ENCODE measurements at regions not wholly inside any gene's neighbourhood (a gene's known extent, or its start where the extent isn't known, plus 50 kb on each side); places are given as distances from the start of the nearest gene placed in this dataset.
"Not testable (repeated sequence)": the region's sequence is repeated elsewhere in the genome, so short reads cannot be mapped to it uniquely, and the experiment has no call there.

DNA sequence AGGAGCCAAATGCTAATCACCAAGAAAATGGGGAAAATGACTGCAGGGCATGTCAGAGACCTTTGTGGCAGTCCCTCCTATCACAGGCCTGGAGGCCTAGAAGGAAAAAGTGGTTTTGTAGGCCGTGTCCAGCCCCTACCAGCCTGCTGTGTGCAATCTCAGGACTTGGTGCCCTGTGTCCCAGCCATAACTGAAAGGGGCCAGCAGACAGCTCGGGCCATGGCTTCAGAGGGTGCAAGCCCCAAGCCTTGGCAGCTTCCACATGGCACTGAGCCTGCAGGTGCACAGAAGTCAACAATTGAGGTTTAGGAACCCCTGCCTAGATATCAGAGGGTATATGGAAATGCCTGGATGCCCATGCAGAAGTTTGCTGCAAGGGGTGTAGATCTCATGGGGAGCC is 391.2 kb upstream of the FSIP2 start:
- intact Hi-C loops (cut with DNase I), result no loop called here
- DNase-seq (ENCODE audit: low spot score), result peak; percentile 59

DNA sequence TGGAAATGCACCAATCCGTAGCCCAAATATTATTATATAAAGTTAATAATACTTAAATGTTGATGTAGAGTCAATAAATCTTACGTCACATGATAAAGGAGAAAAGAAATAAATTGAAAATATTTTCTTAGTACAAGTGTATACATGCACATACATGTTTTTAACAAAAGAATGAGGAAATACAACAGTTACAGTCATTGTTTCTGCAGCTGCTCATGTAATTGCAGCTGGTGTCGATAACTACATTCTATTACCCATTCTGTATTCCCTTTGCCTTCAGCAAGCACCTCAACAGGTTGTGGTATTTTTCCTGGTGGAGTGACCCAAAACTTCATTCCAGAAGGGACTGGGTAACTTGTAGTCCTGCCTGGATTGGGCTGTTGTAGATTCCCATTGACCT is 377.8 kb upstream of the FSIP2 start:
- intact Hi-C loops (cut with DNase I), result no loop called here

DNA sequence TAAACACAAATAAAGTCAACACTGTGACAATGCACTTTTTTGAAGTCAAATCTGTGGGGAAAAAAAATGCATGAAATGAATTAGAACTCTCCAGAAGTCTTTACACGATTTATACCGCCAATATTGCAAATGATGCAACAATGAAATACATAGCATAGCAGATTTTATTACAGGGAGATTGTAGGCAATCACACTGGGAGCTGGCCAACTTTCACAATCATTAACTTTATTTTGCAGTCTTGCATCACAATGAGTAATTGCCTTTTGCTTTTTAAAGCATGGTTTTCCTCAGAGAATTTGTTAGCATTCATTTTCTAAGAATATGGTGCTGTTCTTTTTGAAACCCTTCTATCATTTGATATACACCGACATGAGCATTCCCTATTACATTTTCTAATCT is 366.4 kb upstream of the FSIP2 start:
- intact Hi-C loops (cut with DNase I), result no loop called here
- no peak for DNase-seq (ENCODE audit: low spot score)

More for the DNA sequence above, 377.8 kb upstream of the FSIP2 start:
- DNase-seq (ENCODE audit: low spot score), result no peak

DNA sequence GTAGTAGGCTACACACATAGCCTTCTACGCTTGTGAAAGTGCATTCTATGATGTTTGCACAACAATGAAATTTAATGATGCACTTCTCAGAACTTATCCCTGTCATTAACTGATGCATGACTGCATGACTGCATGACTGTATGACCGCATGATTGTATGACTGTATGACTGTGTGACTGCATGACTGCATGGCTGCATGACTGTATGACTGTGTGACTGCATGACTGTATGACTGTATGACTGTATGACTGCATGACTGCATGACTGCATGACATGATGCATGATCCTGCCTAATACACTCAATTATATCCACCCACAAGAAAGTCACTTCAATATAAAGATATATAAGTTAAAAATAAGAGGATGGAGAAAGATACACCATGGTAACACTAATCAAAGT is 365.4 kb upstream of the FSIP2 start:
- intact Hi-C loops (cut with DNase I), result no loop called here
- no peak for DNase-seq (ENCODE audit: low spot score)

DNA sequence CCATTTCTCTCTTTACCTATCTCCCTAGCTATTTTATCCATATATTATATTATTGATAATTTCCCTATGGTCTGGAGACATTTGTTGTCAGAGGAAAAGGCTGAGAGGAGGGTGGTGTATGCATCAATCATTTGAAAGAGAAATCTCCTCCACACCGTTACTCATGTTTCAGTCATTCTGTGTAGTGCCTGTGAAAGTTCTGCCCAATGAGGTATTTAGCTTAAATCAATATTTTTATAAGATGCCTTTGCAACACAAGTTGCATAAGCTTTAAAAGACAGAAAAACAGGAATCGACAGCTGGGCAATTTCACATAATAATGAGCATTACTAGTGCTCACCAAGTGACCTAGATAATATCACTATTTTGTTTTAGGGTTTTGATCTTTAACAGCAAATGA is 363.7 kb upstream of the FSIP2 start:
- no peak for DNase-seq (ENCODE audit: low spot score)
- intact Hi-C loops (cut with DNase I), result no loop called here

DNA sequence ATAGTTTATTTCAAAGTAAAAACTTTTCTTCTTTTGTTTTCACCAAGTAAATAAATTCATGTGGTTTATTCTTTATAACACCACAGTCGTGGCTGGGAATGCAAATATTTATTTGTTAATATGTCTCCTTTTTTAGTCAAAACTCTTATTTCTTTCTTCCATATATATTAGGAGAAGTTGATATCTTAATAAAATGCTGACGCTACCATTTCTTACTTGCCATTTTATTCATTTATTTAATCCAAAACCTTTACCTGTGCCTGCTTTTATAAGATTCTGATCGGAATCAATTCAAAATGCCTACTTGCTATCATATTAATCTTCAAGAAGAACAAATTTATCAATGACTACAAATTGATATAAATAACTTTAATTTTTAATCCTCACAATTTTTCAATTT is 362.9 kb upstream of the FSIP2 start:
- DNase-seq (ENCODE audit: low spot score), result no peak
- intact Hi-C loops (cut with DNase I), result no loop called here

DNA sequence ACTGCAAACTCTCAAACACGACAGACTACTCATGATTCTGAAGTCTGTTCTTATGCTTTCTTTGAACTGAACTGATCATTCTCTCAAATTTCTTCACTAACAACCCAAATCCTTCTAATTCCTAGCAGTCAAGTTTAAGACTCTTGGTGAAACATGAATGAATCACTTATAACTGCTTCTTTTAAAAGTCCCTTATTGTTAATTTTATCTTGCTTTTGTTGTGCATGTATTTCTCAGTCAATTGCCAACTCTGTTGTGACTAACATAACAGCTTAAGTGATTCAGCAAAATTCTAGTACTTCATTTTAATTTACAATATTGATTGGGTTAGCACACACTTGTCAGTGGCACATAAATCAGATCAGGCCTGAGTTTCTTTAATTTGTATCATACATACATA is 357.0 kb upstream of the FSIP2 start:
- intact Hi-C loops (cut with DNase I), result no loop called here
- DNase-seq (ENCODE audit: low spot score), result no peak

DNA sequence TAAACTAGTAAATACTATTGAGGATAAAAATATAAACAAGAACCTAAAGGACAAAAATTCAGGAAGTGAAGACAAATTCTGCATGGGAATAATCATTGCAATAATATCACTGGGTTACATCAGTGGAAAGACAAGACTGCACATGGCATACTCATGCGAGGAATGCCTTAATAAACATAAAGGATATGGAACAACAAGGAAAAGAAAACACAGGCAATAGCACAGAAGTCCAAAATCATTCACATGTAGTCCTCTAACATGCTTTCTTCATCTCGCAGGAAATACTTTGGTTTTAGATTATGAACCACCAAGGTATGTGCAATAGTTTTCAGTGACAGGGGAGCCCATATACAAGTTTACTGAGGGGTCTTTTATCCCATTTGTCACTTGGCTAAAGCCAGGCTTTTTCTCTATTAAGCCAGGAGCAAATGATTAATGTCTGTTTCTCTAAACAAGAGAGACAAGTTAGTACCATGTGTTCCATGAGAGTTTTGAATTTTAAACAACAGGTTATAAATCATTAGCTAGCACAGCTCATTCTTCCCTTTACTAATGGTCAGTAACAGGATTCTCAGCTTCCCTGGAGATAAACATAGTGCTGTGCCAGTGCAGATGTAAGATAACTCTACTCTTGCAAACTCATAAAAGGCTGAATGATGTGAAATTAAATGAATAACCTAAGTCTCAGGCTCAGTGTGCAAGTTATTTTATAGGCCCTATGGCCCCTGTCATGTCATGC is 353.6 kb upstream of the FSIP2 start:
- DNase-seq (ENCODE audit: low spot score), result no peak

DNA sequence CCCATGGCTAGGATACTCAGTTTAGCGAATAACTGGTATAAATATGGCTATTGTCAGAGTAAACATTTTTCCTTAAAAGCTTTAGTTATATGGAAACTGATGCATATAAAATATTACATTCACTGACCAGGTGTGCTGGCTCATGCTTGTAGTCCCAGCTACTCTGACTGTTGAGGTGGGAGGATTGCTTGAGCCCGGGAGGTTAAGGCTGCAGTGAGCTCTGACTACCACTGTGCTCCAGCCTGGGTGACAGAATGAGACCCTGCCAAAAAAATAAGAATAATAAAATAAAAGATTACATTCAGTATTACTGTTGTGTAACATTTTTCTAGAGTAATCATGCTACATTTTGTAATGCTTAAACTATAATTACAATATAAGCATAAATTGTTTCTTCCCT is 350.4 kb upstream of the FSIP2 start:
- DNase-seq (ENCODE audit: low spot score), result no peak
- intact Hi-C loops (cut with DNase I), result no loop called here

More for the DNA sequence above, 353.6 kb upstream of the FSIP2 start:
- intact Hi-C loops (cut with DNase I), result no loop called here

DNA sequence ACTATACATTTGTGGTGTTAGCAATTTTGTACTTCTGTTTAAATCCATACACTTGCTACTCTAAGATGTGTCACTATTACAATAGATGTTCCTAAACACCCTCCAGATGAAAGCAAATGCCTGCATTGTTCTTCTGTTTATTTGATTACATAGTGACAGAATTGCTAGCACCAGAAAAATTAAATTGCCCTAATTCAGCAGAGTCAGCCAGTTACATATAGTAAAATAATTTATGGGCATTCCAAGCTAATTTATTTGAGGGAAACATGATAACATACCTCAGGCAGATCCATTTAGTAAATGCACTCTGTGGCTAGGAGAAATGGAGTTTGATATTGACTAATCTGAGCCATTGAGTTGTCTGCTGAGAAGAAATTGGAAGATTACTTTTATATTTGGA is 347.1 kb upstream of the FSIP2 start:
- intact Hi-C loops (cut with DNase I), result no loop called here
- no peak for DNase-seq (ENCODE audit: low spot score)

DNA sequence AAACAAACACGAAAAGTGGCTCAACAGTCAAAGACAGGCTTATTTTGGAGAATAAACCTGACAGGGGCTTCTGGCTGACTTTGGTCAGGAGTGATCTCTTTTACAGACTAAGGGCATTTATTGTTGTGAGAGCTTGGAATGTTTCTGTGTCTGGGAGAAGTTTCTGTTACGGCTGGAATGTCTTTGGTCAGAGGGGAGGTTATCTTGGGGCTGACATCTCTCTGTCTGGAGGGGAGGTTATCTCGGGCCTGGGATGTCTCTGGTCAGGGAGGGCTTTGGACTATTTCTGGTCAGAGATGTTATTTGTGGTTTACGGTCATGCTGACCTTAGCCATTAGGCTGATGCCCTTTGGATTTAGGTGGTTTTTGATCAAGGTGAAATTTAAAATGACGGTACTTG is 345.5 kb upstream of the FSIP2 start:
- intact Hi-C loops (cut with DNase I), result no loop called here
- DNase-seq (ENCODE audit: low spot score), result no peak

DNA sequence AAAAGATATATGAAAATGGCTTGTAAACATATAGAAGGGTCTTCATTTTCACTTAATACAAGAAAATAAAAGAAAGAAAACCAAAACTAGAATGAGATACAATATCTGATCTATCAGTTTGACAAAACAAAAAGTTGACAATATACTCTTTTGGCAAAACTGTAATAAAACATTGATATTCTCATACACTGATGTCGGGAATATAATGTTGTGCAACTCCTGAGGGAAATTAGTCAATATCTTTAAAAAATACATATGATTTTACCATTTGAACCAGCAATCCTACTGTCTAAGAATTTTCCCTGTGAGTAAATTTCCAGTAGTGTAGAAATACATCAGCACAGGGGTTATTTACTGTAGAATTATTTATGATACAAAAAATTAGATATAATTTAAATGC is 336.1 kb upstream of the FSIP2 start:
- intact Hi-C loops (cut with DNase I), result no loop called here
- no peak for DNase-seq (ENCODE audit: low spot score)

DNA sequence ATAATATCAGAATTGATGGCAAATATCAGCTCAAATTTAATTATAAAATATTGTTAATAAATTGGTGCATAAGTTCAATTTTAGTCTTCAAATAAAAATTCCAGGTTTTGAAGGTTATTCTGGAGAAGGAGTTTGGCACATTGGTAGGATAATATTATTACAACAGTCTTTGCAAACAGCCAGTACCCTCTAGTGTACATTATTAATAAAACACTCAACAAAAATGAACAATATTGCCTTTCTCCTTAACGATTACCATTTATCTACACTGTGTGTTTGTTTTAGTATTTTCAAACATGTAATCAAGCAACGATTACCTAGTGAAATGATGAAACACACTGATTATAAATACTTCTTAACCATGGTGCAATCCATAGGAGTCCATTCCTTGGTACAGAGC is 334.0 kb upstream of the FSIP2 start:
- no peak for DNase-seq (ENCODE audit: low spot score)
- intact Hi-C loops (cut with DNase I), result no loop called here

DNA sequence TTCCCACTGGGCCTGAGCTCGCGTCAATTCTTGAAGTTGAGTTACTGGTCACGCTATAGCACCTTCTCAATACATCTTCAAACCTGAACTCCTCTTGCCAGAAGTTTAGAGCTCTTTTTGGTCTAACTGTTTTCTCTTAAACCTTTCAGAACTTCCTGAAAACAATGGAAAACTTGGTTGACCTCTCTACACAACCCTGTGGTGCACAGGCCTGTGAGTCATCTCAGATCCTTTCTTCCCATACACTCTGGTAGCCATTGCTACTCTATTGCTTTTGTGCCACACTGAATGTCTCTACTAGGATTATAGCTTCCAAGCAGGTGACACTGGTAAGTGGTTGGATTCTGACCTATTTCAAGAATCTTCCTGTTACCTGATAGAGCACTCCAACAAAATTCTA is 321.5 kb upstream of the FSIP2 start:
- intact Hi-C loops (cut with DNase I), result no loop called here
- DNase-seq (ENCODE audit: low spot score), result no peak

DNA sequence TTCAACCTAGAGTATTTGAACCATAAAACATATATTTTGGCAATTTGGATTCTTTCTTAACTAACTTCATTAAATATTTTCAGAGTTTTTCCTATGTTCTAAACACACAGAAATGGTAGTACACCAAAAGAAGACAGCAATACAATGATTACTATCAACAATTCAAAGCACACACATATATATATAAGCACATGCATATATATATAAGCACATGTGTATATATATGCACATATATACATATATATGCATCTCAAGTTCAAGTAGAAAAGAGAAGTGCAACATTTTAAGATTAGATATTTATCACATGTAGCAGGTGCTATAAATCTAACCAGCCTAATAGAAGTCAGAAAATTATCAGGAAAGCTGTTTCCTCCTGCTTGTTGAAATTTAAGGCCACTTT is 320.9 kb upstream of the FSIP2 start:
- DNase-seq (ENCODE audit: low spot score), result no peak
- intact Hi-C loops (cut with DNase I), result no loop called here

DNA sequence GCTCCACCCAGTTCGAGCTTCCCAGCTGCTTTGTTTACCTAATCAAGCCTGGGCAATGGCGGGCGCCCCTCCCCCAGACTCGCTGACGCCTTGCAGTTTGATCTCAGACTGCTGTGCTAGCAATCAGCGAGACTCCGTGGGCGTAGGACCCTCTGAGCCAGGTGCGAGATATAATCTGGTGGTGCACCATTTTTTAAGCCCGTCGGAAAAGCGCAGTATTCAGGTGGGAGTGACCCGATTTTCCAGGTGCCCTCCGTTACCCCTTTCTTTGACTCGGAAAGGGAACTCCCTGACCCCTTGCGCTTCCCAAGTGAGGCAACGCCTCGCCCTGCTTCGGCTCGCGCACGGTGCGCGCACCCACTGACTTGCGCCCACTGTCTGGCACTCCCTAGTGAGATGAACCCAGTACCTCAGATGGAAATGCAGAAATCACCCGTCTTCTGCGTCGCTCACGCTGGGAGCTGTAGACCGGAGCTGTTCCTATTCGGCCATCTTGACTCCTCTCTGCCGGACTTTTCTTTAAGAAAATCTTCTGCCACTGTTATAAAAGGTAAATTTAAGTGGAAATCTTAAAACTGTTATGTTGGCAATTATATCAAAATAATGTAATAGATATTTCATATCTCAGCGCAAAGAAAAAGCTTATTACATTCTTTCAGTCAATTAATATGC is 313.5 kb upstream of the FSIP2 start:
- intact Hi-C loops (cut with DNase I); DNase-seq (ENCODE audit: low spot score): not testable (repeated sequence)

DNA sequence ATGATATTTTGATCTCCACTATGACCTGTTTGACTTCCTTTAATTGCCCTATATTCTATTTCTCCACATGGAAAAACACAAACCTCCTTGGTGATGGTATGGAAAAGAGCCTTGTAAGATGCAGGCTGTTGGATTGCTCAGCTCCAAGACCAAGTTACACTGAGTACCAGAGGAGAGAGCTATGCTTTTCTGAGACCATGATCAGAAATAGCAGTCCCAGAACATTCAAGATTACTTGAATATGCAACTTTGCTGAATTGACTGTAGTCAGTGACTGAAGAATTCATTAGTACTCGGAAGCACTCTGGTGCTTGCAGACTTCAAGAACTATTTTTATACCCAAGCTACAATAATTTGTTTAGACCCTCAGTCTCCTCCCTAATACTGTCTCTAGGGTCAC is 310.6 kb upstream of the FSIP2 start:
- intact Hi-C loops (cut with DNase I), result no loop called here
- no peak for DNase-seq (ENCODE audit: low spot score)

DNA sequence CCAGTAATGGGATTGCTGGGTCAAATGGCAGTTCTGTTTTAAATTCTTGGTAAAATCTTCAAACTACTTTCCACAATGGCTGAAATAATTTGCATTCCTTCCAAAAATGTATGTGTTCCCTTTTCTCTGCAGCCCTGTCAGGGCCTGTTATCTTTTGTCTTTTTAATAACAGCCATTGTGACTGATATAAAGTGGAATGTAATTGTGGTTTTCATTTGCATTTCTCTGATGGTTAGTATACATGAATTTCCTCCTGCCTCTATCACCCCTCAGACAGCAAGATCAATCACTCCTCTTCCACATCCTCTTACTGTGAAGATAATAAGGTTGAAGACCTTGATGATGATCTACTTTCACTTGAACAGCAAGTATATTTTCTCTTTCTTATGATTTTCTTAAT is 304.8 kb upstream of the FSIP2 start:
- intact Hi-C loops (cut with DNase I), result no loop called here
- no peak for DNase-seq (ENCODE audit: low spot score)

DNA sequence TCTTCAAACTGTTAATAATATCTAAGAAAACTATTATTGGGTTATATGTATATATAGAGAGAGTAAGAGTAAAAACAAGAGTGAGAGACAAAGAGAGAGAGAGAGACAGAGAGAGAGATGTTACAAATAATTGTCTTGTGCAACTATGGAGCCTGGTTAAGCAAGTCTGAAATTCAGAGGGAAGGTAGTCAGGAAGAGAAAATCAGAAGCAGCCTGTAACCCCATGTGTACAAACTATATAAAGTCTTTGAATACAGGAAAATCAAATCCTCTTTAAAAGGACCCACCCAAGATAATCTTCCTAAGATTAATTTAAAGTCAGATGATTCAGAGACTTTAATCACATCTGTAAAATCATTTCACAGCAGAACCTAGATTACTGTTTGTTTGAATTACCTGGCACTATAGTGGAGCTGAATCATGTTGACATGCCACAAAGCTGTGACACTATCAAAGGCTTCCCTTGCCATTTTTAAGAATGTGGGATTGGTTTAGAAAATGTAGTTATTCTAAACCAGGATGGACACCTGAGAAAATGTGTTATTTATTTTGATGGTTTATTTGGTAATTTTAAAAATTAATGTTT is 301.7 kb upstream of the FSIP2 start:
- intact Hi-C loops (cut with DNase I), result no loop called here
- DNase-seq (ENCODE audit: low spot score), result no peak

DNA sequence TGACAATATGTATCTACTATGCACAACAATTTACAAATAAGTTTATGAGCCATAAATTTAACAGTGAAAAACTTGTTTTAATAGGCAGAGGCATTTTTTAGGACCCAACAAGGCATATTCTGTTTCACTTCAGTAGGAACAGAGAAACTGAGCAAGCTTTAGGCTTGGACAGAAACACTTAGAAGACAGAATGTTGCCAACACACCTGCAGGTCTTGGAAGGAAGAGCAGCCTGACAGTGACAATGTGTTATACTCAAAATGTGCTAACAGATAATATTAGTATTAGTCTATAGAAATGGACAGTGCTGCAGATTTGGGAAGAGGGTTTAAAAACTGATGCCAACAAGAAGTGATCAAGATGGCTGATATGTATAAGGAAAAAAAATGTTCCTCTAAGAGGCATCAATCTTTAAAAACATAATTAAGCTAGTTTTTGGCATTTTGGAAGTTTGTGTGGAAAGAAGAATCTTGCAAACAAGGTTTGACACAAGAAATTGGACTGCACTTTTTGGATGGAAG is 297.1 kb upstream of the FSIP2 start:
- DNase-seq (ENCODE audit: low spot score), result no peak
- intact Hi-C loops (cut with DNase I), result no loop called here

DNA sequence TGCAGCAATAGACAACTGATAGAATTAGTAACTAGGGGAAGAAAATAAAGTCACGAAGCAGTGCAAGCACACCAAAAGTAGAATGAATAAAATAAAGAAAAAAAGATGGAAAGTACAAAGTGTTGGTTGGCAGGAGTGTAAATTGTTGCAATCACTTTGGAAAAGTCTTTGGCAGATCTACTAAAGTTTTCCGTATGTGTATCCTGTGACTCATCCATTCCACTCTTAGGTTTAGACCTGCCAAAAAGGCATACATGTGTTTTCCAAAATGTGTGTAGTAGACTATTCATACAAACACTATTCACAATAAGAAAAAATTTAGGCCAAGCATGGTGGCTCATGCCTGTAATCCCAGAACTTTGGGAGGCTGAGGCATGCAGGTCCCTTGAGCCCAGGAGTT is 282.1 kb upstream of the FSIP2 start:
- no peak for DNase-seq (ENCODE audit: low spot score)
- intact Hi-C loops (cut with DNase I), result no loop called here

All from cardiac septum (tissue), 1 donor.